GM12874 (cell line): ENCODE measurements at regions not wholly inside any gene's neighbourhood (a gene's known extent, or its start where the extent isn't known, plus 50 kb on each side); places are given as distances from the start of the nearest gene placed in this dataset.

ENCODE experiments used
- TF ChIP-seq, protein P1 (sequence below): IDR thresholded peaks from 2 replicates; pipeline ENCODE4 v1.5.1; 2011; ENCODE audit warnings: low read depth, mild to moderate bottlenecking, control low read depth, low read length, moderate library complexity; ENCODE audit not compliant: insufficient read depth

DNA sequence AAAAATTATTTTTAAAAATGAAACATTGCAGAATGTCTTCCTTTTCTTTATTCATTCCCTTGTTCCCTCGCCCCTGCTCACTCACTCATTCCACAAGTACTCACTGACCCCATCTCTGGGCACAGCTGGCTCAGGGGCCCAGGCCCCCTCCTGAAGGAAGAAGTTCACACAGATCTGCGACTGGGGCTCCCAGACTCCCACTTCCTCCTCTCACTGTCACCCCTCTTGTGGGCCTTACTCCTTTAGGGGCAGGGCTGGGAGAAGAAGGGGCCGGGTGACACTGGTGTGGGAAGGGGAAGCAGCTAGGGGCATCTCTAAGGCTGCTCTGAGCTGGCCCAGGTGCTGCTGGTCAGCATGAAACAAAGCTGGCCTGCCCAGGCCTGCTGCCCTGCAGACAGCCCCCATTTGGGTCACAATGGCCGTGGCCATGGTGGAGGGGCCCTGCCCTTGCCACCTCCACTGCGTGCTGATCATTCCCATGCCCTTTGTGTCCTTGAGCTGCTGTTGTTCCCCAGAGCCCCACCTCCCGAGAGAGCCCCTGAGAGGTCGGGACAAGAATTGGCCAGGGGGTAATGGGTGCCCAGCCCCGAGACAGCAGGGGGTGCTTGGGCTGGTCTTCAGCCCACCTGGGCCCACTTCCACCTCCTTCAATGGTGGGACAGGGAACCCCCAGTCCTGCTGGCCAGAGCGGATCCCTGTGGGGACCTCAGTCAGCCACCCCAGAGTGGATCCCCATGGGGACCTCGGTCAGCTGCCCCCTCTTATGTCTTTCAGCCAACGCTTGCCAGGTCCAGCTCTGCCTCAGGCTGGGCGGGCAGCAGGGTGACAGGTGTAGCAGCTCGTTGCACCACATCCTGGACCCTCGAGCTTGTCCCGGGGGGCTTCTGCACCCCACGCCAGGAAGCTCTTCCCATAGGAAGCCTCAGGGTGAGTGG, 212.4 kb upstream of the C14orf180 start:
- TF ChIP-seq, protein P1, sequence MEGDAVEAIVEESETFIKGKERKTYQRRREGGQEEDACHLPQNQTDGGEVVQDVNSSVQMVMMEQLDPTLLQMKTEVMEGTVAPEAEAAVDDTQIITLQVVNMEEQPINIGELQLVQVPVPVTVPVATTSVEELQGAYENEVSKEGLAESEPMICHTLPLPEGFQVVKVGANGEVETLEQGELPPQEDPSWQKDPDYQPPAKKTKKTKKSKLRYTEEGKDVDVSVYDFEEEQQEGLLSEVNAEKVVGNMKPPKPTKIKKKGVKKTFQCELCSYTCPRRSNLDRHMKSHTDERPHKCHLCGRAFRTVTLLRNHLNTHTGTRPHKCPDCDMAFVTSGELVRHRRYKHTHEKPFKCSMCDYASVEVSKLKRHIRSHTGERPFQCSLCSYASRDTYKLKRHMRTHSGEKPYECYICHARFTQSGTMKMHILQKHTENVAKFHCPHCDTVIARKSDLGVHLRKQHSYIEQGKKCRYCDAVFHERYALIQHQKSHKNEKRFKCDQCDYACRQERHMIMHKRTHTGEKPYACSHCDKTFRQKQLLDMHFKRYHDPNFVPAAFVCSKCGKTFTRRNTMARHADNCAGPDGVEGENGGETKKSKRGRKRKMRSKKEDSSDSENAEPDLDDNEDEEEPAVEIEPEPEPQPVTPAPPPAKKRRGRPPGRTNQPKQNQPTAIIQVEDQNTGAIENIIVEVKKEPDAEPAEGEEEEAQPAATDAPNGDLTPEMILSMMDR: no peak

DNA sequence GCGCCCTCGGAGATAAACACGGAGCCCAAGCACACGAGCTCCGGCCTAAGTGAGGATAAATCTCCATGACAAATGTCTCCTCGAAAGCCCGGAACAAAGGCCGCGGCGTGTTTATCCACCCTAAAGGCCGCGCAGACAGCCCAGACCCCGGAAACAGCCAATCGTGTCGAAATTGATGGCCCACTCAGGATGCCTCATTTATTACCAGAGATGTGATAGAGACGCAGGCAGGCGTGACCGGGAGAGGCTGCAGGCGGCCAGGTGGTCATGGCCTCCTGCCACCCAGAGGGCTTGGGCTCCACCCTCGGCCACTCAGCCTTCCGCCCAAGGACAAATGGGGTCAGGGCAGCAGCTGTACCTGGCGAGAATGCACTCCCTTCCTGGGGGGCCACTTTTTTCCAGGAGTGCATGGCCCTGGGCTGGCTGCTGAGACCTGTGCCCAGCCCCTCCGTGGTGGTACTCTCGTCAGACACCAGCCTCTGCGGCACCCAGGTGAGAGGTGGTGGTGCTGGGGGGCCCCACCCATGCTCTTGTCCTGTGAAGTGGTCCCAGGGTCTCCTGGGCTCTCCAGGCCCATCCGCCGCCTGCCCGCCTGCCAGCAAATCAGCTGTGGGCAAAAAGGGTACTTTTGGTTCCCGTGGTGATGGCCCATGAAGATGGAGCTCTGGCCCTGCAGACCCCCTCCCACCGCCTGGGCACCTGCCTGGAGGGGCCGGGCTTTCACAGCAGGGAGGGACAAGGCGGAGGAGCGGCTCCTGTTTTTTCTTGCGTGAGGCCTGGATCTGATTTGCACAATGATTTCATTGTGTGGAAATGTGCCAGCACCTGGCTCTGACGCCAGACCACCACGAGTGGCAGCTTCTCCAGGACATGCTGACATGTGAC, 211.5 kb upstream of the C14orf180 start:
- TF ChIP-seq, protein P1: no peak

DNA sequence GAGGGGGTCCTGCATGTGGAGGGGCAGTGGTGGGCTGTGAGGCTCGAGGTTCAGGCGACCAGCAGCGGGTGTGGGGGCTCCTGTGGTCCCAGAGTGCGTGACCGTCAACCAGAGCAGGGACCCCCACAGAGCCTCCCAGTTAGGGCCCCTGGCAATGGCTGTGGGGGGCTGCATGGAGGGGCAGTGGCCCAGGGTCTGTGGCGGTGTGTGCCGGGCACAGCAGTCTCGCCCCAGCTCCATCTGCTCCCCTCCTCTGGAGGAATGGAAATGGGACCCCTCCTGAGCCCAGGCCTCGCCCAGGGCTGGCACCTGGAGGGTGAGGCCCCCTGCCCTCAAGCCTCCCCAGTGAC, 210.8 kb upstream of the C14orf180 start:
- TF ChIP-seq, protein P1: no peak

DNA sequence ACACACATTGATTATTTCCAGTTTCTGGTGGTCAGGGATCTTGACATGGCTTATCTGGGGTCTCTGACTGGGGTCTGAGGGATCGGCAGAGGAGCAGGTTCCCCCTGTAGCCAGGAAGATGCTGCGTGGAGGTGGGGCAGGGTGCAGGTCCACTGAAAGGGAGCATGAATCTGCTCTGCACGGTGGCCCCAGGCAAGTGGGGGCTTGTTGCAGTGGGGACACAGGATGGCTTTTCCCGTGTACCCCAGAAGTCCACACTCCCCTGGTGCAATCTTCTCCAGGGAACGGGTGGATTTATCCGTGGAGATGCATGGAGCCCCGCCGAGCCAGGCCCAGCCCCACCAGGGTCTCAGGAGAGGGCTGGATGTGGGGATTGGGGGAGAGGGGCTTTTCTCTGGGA, 210.4 kb upstream of the C14orf180 start:
- TF ChIP-seq, protein P1: no peak

DNA sequence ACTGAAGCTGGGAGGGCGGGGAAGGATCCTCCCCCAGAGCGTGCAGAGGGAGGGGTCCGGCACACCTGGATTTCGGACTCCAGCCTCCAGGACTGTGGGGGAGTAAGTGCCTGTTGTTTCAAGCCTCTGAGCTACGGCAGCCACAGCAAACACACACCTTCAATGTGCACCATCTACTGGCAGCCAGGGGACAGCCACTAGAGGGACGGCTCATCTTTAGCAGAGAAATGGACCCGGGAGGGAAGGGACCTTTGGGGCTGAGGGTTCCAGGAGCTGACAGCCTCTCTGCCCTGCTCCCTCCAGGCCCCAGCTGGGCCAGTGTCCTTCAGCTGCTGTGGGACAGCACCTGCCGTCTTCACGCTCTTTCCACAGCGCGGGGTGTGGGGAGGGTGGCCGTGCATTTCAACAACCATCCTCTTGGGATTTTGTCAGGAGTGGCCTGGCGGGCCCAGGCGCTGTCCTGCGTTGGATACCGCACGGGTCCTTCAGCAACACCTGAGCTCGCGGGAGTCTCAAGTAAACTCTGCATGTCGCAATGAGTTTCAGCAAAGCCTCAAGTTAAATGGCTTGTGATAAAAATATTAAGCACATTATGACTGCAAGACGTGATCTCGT, 209.2 kb upstream of the C14orf180 start:
- TF ChIP-seq, protein P1: no peak

DNA sequence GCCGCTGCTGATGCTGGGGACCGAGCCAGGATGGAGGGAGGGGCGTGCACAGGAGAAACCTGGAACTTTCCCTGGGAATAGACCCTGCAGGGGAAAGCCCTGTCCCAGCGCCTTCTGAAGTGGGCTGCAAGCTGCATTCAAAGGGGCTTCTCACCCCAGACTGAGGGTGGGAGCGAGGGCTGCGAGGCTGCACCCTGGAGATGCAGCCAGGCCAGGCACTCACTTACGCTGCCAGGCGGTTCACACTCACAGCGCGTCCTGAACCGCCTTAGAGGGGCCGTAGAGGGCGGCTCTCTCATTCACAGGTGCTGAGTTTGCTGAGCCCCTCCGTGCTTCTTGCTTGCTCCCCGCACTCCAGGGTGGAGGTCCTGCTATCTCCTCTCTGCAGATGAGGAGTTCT, 208.5 kb upstream of the C14orf180 start:
- TF ChIP-seq, protein P1: no peak

DNA sequence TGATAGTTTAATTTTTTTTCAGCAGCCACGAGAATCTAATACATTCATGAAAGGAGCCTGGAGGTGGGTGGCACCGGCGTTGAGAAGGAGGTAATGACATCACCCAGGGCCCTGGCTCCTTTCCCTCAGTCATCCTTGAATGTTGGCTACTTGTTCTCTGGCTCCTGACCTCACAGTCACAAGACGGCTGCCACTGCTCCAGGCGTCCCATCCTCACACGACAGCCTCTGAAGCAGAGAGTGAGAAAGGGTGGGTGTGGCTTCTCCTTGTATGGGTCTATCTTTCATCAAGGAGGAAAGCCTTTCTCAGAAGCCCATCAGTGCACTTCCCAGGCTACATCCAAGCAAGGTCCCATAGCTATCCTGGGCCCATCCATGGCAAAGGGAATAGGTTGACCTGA, 207.6 kb upstream of the C14orf180 start:
- TF ChIP-seq, protein P1: no peak
